ENCODE measurements at regions not wholly inside any gene's neighbourhood (a gene's known extent, or its start where the extent isn't known, plus 50 kb on each side); places are given as distances from the start of the nearest gene placed in this dataset.

GRCh38 chr2:67825476-67825875 lies 237.3 kb downstream of the C1D start:
- Histone ChIP-seq H2AFZ (ENCODE audit: low read depth, low read length) (peak overlapping the region; percentile 53), H3K4me1 (ENCODE audit: control insufficient read depth, extremely low read depth, insufficient read depth, low read length) (peaks cover 22% of the 10 kb centered on the region), H3K27ac (ENCODE audit: insufficient read depth, low read depth, low read length) (peak overlapping the region; percentile 80), H3K9me3 (replicated peaks; ENCODE audit: control insufficient read depth, insufficient read depth, low read length) (no peaks in the 10 kb centered on the region), H3K36me3 (ENCODE audit: control insufficient read depth in 2 of 2, extremely low read depth in 1 of 2, insufficient read depth in 2 of 2, low read length in 2 of 2) (no peaks in the 10 kb centered on the region), H3K79me2 (ENCODE audit: control insufficient read depth, insufficient read depth, low read length) (no peaks in the 10 kb centered on the region), H3K4me2 (ENCODE audit: insufficient read depth, low read length) (peak overlapping the region; percentile 45), H3K9ac (replicated peaks; ENCODE audit: extremely low read depth, insufficient read depth, low read length) (peak overlapping the region; percentile 39), H4K20me1 (replicated peaks; ENCODE audit: control insufficient read depth, extremely low read depth, insufficient read depth, low read length) (no peaks in the 10 kb centered on the region), H3K4me3 (replicated peaks in 1 of 3; ENCODE audit: insufficient read depth in 1 of 3, low read depth in 1 of 3, low read length in 3 of 3) (peak overlapping the region in 1 of 3 experiments; percentile 43), H3K9me1 (replicated peaks; ENCODE audit: control insufficient read depth, extremely low read depth, insufficient read depth, low read length) (no peaks in the 10 kb centered on the region), H3K27me3 (ENCODE audit: control insufficient read depth in 2 of 2, insufficient read depth in 2 of 2, low read length in 2 of 2) (no peaks in the 10 kb centered on the region)
- dilution Hi-C loops (cut with MboI; ENCODE audit: extremely low pct_ligation_motif_present, low sequenced_read_pairs) (no loop called here), intact Hi-C loops (cut with micrococcal nuclease) (loop anchor here (1.0 to 2.0 kb wide), 7 partner anchors 26 to 1391 kb away; partner anchors contain the start of gene MEIS1)
- TF ChIP-seq POLR2A (IDR thresholded peaks at IDR 0.05; ENCODE audit: low read depth, low read length), result no peak
- peak; percentile 94 for TF ChIP-seq FOS (IDR thresholded peaks at IDR 0.05; ENCODE audit: borderline replicate concordance, insufficient read depth, low read length)
- peak; percentile 37 for TF ChIP-seq POLR2AphosphoS5 (IDR thresholded peaks at IDR 0.05; ENCODE audit: insufficient read depth, low read depth, low read length)
- TF ChIP-seq CTCF (IDR thresholded peaks at IDR 0.05; ENCODE audit: extremely low read depth in 1 of 2, insufficient read depth in 1 of 2, low read depth in 1 of 2, low read length in 2 of 2), result no peak
- TF ChIP-seq MAX (IDR thresholded peaks at IDR 0.05; ENCODE audit: insufficient read depth, insufficient read length), result no peak
- peak; percentile 97 for TF ChIP-seq JUN (IDR thresholded peaks at IDR 0.05; ENCODE audit: borderline replicate concordance, insufficient read depth, insufficient read length, low read depth)
- no peak for TF ChIP-seq EZH2 (IDR thresholded peaks at IDR 0.05; ENCODE audit: borderline replicate concordance, low read depth, low read length, severe bottlenecking)
- peak; percentile 68 for TF ChIP-seq GATA2 (IDR thresholded peaks at IDR 0.05; ENCODE audit: insufficient read depth, insufficient read length, low read depth, low read length)
- TF ChIP-seq MYC (IDR thresholded peaks at IDR 0.05; ENCODE audit: low read depth, low read length), result no peak
- DNase-seq (ENCODE audit: low read depth, low spot score), result peak; percentile 92
- ChIA-PET POLR2A (interaction anchor here (0.7 kb wide), 1 partner anchor 35 kb away, joined by 4 read pairs; no protein-coding TSS in a partner anchor), CTCF (interaction anchor here (0.5 to 2.2 kb wide), 5 partner anchors 15 to 206 kb away, joined by 3 to 8 read pairs (median 5); no protein-coding TSS in a partner anchor)
- peak; percentile 97 for FAIRE-seq
- no TSS peak for BruUV-seq (replicated peaks)
